ENCODE measurements at regions not wholly inside any gene's neighbourhood (a gene's known extent, or its start where the extent isn't known, plus 50 kb on each side); places are given as distances from the start of the nearest gene placed in this dataset.

GRCh38 chr5:125175348-125176004 lies 429.0 kb upstream of the ZNF608 start:
- Histone ChIP-seq H3K4me3 (ENCODE audit: low read depth, low read length) (no peak overlapping the region), H3K9me3 (ENCODE audit: control insufficient read depth in 2 of 2, low read length in 2 of 2) (no peaks in the 10 kb centered on the region), H3K36me3 (ENCODE audit: control insufficient read depth, insufficient read depth, low read length) (no peaks in the 10 kb centered on the region), H3K27ac (ENCODE audit: insufficient read depth, low read length, poor library complexity, severe bottlenecking) (no peak overlapping the region), H3K4me1 (ENCODE audit: control insufficient read depth, insufficient read depth, low read length, poor library complexity, severe bottlenecking) (no peaks in the 10 kb centered on the region), H3K27me3 (ENCODE audit: control insufficient read depth, insufficient read depth, low read length) (no peaks in the 10 kb centered on the region)
- ATAC-seq (ENCODE audit: low read depth in 2 of 2) (no peak), DNase-seq (no peak)
- Mint-ChIP-seq H3K4me3 (no peak overlapping the region), H3K36me3 (no peaks in the 10 kb centered on the region), H3K9me3 (peaks cover 0 to 15% (median 6%) of the 10 kb centered on the region in 7 donors), H3K4me1 (no peaks in the 10 kb centered on the region), H3K27ac (no peak overlapping the region), H3K27me3 (no peaks in the 10 kb centered on the region)

- Mint-ChIP-seq H3K27me3 (no peaks in the 10 kb centered on the region), H3K4me1 (no peaks in the 10 kb centered on the region), H3K36me3 (no peaks in the 10 kb centered on the region), H3K4me3 (no peak overlapping the region), H3K27ac (no peak overlapping the region), H3K9me3 (peaks cover 0 to 14% (median 6%) of the 10 kb centered on the region in 7 donors)
- Histone ChIP-seq H3K27me3 (ENCODE audit: control insufficient read depth, insufficient read depth, low read length) (no peaks in the 10 kb centered on the region), H3K27ac (ENCODE audit: insufficient read depth, low read length, poor library complexity, severe bottlenecking) (no peak overlapping the region), H3K36me3 (ENCODE audit: control insufficient read depth, insufficient read depth, low read length) (no peaks in the 10 kb centered on the region), H3K4me1 (ENCODE audit: control insufficient read depth, insufficient read depth, low read length, poor library complexity, severe bottlenecking) (no peaks in the 10 kb centered on the region), H3K4me3 (ENCODE audit: low read depth, low read length) (no peak overlapping the region), H3K9me3 (ENCODE audit: control insufficient read depth in 2 of 2, low read length in 2 of 2) (no peaks in the 10 kb centered on the region)
- DNase-seq: no peak
- ATAC-seq (ENCODE audit: low read depth in 2 of 2): no peak
These were observed 429.6 kb upstream of the ZNF608 start for GRCh38 chr5:125176005-125176390.

GRCh38 chr5:125177340-125177739 lies 430.9 kb upstream of the ZNF608 start:
- no peak overlapping the region for H3K27ac ChIP-seq (ENCODE audit: insufficient read depth, low read length, poor library complexity, severe bottlenecking)
- ATAC-seq (ENCODE audit: low read depth in 2 of 2) (no peak), DNase-seq (no peak)
- H3K4me1 ChIP-seq (ENCODE audit: control insufficient read depth, insufficient read depth, low read length, poor library complexity, severe bottlenecking): no peaks in the 10 kb centered on the region
- Mint-ChIP-seq H3K4me1 (no peaks in the 10 kb centered on the region), H3K4me3 (no peak overlapping the region), H3K27me3 (no peaks in the 10 kb centered on the region), H3K27ac (no peak overlapping the region), H3K36me3 (no peaks in the 10 kb centered on the region), H3K9me3 (peaks cover 0 to 12% (median 6%) of the 10 kb centered on the region in 7 donors)
- no peaks in the 10 kb centered on the region for H3K36me3 ChIP-seq (ENCODE audit: control insufficient read depth, insufficient read depth, low read length)
- H3K9me3 ChIP-seq (ENCODE audit: control insufficient read depth in 2 of 2, low read length in 2 of 2): no peaks in the 10 kb centered on the region
- no peak overlapping the region for H3K4me3 ChIP-seq (ENCODE audit: low read depth, low read length)
- no peaks in the 10 kb centered on the region for H3K27me3 ChIP-seq (ENCODE audit: control insufficient read depth, insufficient read depth, low read length)

GRCh38 chr5:125179612-125180011 lies 433.2 kb upstream of the ZNF608 start:
- H3K27me3 Mint-ChIP-seq: no peaks in the 10 kb centered on the region
- no peak overlapping the region for H3K27ac ChIP-seq (ENCODE audit: insufficient read depth, low read length, poor library complexity, severe bottlenecking)
- no peak overlapping the region for H3K4me3 Mint-ChIP-seq
- H3K4me1 Mint-ChIP-seq: no peaks in the 10 kb centered on the region
- no peaks in the 10 kb centered on the region for H3K4me1 ChIP-seq (ENCODE audit: control insufficient read depth, insufficient read depth, low read length, poor library complexity, severe bottlenecking)
- no peaks in the 10 kb centered on the region for H3K36me3 Mint-ChIP-seq
- ATAC-seq (ENCODE audit: low read depth in 2 of 2): no peak
- no peak for DNase-seq
- H3K27ac Mint-ChIP-seq: no peak overlapping the region
- H3K9me3 Mint-ChIP-seq: peaks cover 1 to 13% (median 5%) of the 10 kb centered on the region in 7 donors
- H3K36me3 ChIP-seq (ENCODE audit: control insufficient read depth, insufficient read depth, low read length): no peaks in the 10 kb centered on the region
- H3K4me3 ChIP-seq (ENCODE audit: low read depth, low read length): no peak overlapping the region
- H3K27me3 ChIP-seq (ENCODE audit: control insufficient read depth, insufficient read depth, low read length): no peaks in the 10 kb centered on the region
- H3K9me3 ChIP-seq (ENCODE audit: control insufficient read depth in 2 of 2, low read length in 2 of 2): no peaks in the 10 kb centered on the region

- Histone ChIP-seq H3K4me1 (ENCODE audit: control insufficient read depth, insufficient read depth, low read length, poor library complexity, severe bottlenecking) (no peaks in the 10 kb centered on the region), H3K36me3 (ENCODE audit: control insufficient read depth, insufficient read depth, low read length) (no peaks in the 10 kb centered on the region), H3K9me3 (ENCODE audit: control insufficient read depth in 2 of 2, low read length in 2 of 2) (no peaks in the 10 kb centered on the region), H3K27me3 (ENCODE audit: control insufficient read depth, insufficient read depth, low read length) (no peaks in the 10 kb centered on the region), H3K4me3 (ENCODE audit: low read depth, low read length) (no peak overlapping the region), H3K27ac (ENCODE audit: insufficient read depth, low read length, poor library complexity, severe bottlenecking) (no peak overlapping the region)
- H3K27me3 Mint-ChIP-seq: no peaks in the 10 kb centered on the region
- no peaks in the 10 kb centered on the region for H3K4me1 Mint-ChIP-seq
- DNase-seq (no peak), ATAC-seq (ENCODE audit: low read depth in 2 of 2) (no peak)
- no peak overlapping the region for H3K4me3 Mint-ChIP-seq
- H3K36me3 Mint-ChIP-seq: no peaks in the 10 kb centered on the region
- H3K9me3 Mint-ChIP-seq: peaks cover 0 to 13% (median 5%) of the 10 kb centered on the region in 7 donors
- no peak overlapping the region for H3K27ac Mint-ChIP-seq
These were observed 433.9 kb upstream of the ZNF608 start for GRCh38 chr5:125180231-125180829.

GRCh38 chr5:125181159-125181558 lies 434.7 kb upstream of the ZNF608 start:
- ATAC-seq (ENCODE audit: low read depth in 2 of 2): no peak
- peaks cover 3 to 11% (median 5%) of the 10 kb centered on the region in 7 donors for H3K9me3 Mint-ChIP-seq
- no peaks in the 10 kb centered on the region for H3K27me3 ChIP-seq (ENCODE audit: control insufficient read depth, insufficient read depth, low read length)
- no peaks in the 10 kb centered on the region for H3K27me3 Mint-ChIP-seq
- no peak overlapping the region for H3K27ac ChIP-seq (ENCODE audit: insufficient read depth, low read length, poor library complexity, severe bottlenecking)
- H3K4me3 ChIP-seq (ENCODE audit: low read depth, low read length): no peak overlapping the region
- no peak overlapping the region for H3K27ac Mint-ChIP-seq
- H3K36me3 ChIP-seq (ENCODE audit: control insufficient read depth, insufficient read depth, low read length): no peaks in the 10 kb centered on the region
- no peak for DNase-seq
- H3K4me1 ChIP-seq (ENCODE audit: control insufficient read depth, insufficient read depth, low read length, poor library complexity, severe bottlenecking): no peaks in the 10 kb centered on the region
- H3K4me3 Mint-ChIP-seq: no peak overlapping the region
- no peaks in the 10 kb centered on the region for H3K4me1 Mint-ChIP-seq
- H3K9me3 ChIP-seq (ENCODE audit: control insufficient read depth in 2 of 2, low read length in 2 of 2): no peaks in the 10 kb centered on the region
- no peaks in the 10 kb centered on the region for H3K36me3 Mint-ChIP-seq

GRCh38 chr5:125181955-125182354 lies 435.5 kb upstream of the ZNF608 start:
- DNase-seq: no peak
- H3K27ac Mint-ChIP-seq: no peak overlapping the region
- H3K36me3 Mint-ChIP-seq: no peaks in the 10 kb centered on the region

GRCh38 chr5:125185740-125186139 lies 439.3 kb upstream of the ZNF608 start:
- ATAC-seq (ENCODE audit: low read depth in 2 of 2) (no peak), DNase-seq (no peak)
- no peaks in the 10 kb centered on the region for H3K4me1 Mint-ChIP-seq
- no peak overlapping the region for H3K4me3 ChIP-seq (ENCODE audit: low read depth, low read length)
- H3K9me3 ChIP-seq (ENCODE audit: control insufficient read depth in 2 of 2, low read length in 2 of 2): no peaks in the 10 kb centered on the region
- no peak overlapping the region for H3K27ac Mint-ChIP-seq
- no peaks in the 10 kb centered on the region for H3K4me1 ChIP-seq (ENCODE audit: control insufficient read depth, insufficient read depth, low read length, poor library complexity, severe bottlenecking)
- peaks cover 0 to 8% (median 4%) of the 10 kb centered on the region in 7 donors for H3K9me3 Mint-ChIP-seq
- H3K36me3 Mint-ChIP-seq: no peaks in the 10 kb centered on the region
- no peak overlapping the region for H3K27ac ChIP-seq (ENCODE audit: insufficient read depth, low read length, poor library complexity, severe bottlenecking)
- no peaks in the 10 kb centered on the region for H3K27me3 ChIP-seq (ENCODE audit: control insufficient read depth, insufficient read depth, low read length)
- H3K36me3 ChIP-seq (ENCODE audit: control insufficient read depth, insufficient read depth, low read length): no peaks in the 10 kb centered on the region
- H3K27me3 Mint-ChIP-seq: no peaks in the 10 kb centered on the region
- H3K4me3 Mint-ChIP-seq: no peak overlapping the region

More at GRCh38 chr5:125181955-125182354, 435.5 kb upstream of the ZNF608 start:
- Mint-ChIP-seq H3K27me3 (no peaks in the 10 kb centered on the region), H3K4me1 (no peaks in the 10 kb centered on the region), H3K4me3 (no peak overlapping the region), H3K9me3 (peaks cover 3 to 12% (median 5%) of the 10 kb centered on the region in 7 donors)
- no peaks in the 10 kb centered on the region for H3K36me3 ChIP-seq (ENCODE audit: control insufficient read depth, insufficient read depth, low read length)
- no peaks in the 10 kb centered on the region for H3K9me3 ChIP-seq (ENCODE audit: control insufficient read depth in 2 of 2, low read length in 2 of 2)
- H3K4me1 ChIP-seq (ENCODE audit: control insufficient read depth, insufficient read depth, low read length, poor library complexity, severe bottlenecking): no peaks in the 10 kb centered on the region
- H3K27ac ChIP-seq (ENCODE audit: insufficient read depth, low read length, poor library complexity, severe bottlenecking): no peak overlapping the region
- no peaks in the 10 kb centered on the region for H3K27me3 ChIP-seq (ENCODE audit: control insufficient read depth, insufficient read depth, low read length)
- no peak overlapping the region for H3K4me3 ChIP-seq (ENCODE audit: low read depth, low read length)
- ATAC-seq (ENCODE audit: low read depth in 2 of 2): no peak
